Astrocyte (in vitro differentiated cells and primary cell): ENCODE measurements at regions not wholly inside any gene's neighbourhood (a gene's known extent, or its start where the extent isn't known, plus 50 kb on each side); places are given as distances from the start of the nearest gene placed in this dataset.

Experiments
- EZH2 ChIP-seq: IDR thresholded peaks from 2 replicates; pipeline ENCODE4 v1.6.1; 2012; ENCODE audit warnings: mild to moderate bottlenecking, low read length, inconsistent platforms; ENCODE audit not compliant: insufficient read depth
- TF ChIP-seq, protein P1 (sequence below): IDR thresholded peaks from 2 replicates; pipeline ENCODE4 v1.5.1; 2011; ENCODE audit warnings: low read depth, mild to moderate bottlenecking, inconsistent platforms, low read length, moderate library complexity; ENCODE audit not compliant: insufficient read depth

- TF ChIP-seq, protein P1, sequence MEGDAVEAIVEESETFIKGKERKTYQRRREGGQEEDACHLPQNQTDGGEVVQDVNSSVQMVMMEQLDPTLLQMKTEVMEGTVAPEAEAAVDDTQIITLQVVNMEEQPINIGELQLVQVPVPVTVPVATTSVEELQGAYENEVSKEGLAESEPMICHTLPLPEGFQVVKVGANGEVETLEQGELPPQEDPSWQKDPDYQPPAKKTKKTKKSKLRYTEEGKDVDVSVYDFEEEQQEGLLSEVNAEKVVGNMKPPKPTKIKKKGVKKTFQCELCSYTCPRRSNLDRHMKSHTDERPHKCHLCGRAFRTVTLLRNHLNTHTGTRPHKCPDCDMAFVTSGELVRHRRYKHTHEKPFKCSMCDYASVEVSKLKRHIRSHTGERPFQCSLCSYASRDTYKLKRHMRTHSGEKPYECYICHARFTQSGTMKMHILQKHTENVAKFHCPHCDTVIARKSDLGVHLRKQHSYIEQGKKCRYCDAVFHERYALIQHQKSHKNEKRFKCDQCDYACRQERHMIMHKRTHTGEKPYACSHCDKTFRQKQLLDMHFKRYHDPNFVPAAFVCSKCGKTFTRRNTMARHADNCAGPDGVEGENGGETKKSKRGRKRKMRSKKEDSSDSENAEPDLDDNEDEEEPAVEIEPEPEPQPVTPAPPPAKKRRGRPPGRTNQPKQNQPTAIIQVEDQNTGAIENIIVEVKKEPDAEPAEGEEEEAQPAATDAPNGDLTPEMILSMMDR: no peak
- TF ChIP-seq EZH2: no peak
Observed at GRCh38 chr14:76662580-76662979, 98.7 kb upstream of the VASH1 start.
